Activated T-helper 17 cell treated with anti-CD3 and anti-CD28 coated beads, Interleukin-2, amount 50 U/mL, for 72 hours (primary cell): ENCODE measurements at regions not wholly inside any gene's neighbourhood (a gene's known extent, or its start where the extent isn't known, plus 50 kb on each side); places are given as distances from the start of the nearest gene placed in this dataset.

ENCODE experiments used
- ATAC-seq: fragments of 150-1000 bp; cut with Tn5 transposase; replicated peaks from 2 replicates; pipeline ENCODE4 v1.10.0; 2021; ENCODE audit warnings: mild to moderate bottlenecking, moderate library complexity
- H3K27ac Mint-ChIP-seq: one replicate; pipeline ENCODE4 v1.8.0; 2022; ENCODE audit warnings: mixed read lengths
- H3K27me3 Mint-ChIP-seq: one replicate; pipeline ENCODE4 v1.8.0; 2022; ENCODE audit warnings: mixed read lengths
- H3K36me3 Mint-ChIP-seq: one replicate; pipeline ENCODE4 v1.8.0; 2022; ENCODE audit warnings: low read depth, mild to moderate bottlenecking, mixed read lengths
- H3K4me1 Mint-ChIP-seq: one replicate; pipeline ENCODE4 v1.8.0; 2022; ENCODE audit warnings: mixed read lengths
- H3K4me3 Mint-ChIP-seq: one replicate; pipeline ENCODE4 v1.8.0; 2022; ENCODE audit warnings: mild to moderate bottlenecking, mixed read lengths
- H3K9me3 Mint-ChIP-seq: one replicate; pipeline ENCODE4 v1.8.0; 2022; ENCODE audit warnings: mixed read lengths

DNA sequence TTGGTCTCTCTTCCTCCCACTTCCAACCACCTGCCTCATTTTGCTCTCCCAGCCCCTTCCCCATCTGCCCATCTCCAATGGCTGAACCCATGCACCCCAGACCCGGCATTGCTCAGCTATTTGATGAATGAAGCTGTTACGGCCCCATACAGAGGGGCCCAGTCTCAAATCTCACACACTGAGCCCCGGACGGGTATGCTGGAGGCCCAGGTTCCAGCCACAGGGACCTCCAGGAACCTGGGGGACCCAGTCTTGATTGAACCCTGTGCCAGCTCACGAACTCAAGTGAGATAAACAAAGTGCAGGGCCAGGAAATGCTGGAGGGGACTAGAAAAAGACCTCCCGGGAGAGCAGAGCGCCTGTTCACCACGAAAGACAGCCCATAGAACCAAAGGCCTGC, 63.4 kb upstream of the TEX51 start:
- H3K27ac Mint-ChIP-seq = no peak overlapping the region
- H3K9me3 Mint-ChIP-seq = peaks cover 3% of the 10 kb centered on the region
- no peak for ATAC-seq
- H3K4me1 Mint-ChIP-seq = no peaks in the 10 kb centered on the region
- peaks cover 8% of the 10 kb centered on the region for H3K27me3 Mint-ChIP-seq
- no peaks in the 10 kb centered on the region for H3K36me3 Mint-ChIP-seq
- no peak overlapping the region for H3K4me3 Mint-ChIP-seq

DNA sequence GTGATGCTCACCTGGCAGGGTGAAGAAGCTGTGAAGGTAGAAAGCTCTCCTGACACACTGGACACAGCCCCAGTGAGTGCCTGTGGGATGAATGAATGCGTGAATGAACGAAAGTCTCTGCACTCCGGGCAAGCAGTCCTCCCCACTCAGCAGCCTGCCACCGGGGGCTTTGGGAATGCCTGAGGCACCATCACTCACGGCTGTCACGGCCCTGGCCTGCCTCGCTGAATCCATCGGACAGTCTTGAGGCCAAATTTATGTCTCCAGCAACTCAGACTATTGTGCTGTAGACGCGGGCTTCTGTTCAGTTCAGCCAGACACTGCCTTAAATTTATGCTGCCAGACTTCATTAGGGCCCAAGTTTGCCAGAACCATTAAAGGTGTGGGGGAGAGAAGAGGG, 62.9 kb upstream of the TEX51 start:
- Mint-ChIP-seq H3K9me3 (peaks cover 5% of the 10 kb centered on the region), H3K4me1 (no peaks in the 10 kb centered on the region), H3K27ac (no peak overlapping the region), H3K27me3 (peaks cover 13% of the 10 kb centered on the region), H3K36me3 (no peaks in the 10 kb centered on the region), H3K4me3 (no peak overlapping the region)
- ATAC-seq = no peak

DNA sequence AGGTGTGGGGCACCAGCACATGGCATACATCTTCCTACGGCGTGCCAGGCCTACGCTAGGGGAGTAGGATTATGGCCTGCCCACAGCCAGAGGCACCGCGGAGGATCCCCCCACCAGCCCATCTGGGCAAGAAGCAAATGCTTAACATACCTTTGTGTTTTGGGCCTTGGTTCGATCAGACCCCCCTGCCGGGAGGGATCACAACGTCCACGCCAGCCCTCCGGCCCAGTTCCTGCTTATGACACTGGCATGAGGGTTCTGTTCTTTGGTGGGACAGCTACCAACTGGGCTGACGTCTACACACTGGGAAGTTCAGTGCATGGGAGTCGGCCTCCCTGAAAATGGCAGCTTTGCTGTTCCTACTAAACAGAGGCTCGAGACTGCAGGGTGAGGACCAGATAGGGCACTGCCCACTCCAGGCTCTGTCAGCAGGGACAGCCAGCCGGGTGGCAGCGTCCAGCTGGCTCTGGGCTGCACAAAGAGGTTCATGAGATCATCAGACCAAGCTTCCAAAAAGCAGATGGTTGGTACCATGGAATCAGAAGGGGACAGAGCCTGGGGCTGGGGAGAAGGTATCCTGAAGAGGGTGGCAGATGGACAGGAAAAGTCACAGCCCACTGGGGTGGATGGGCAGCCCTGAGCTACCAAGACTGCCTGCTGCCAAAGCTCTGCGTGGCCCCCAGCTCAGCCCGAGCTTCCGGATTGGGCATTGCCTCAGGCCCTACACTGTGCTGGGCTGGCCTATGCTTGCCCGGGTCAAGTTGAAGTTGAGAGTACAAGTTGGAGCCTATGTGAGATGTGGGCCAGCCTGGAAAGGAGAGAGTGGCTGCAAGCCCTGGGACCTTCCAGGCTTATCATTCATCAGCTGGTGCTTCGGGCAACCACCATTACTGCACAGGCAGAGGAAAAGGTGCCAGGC, 61.7 kb upstream of the TEX51 start:
- no peak overlapping the region for H3K4me3 Mint-ChIP-seq
- H3K27ac Mint-ChIP-seq = no peak overlapping the region
- H3K4me1 Mint-ChIP-seq = no peaks in the 10 kb centered on the region
- ATAC-seq = peak; percentile 23
- no peaks in the 10 kb centered on the region for H3K36me3 Mint-ChIP-seq
- H3K27me3 Mint-ChIP-seq = peaks cover 17% of the 10 kb centered on the region
- peaks cover 5% of the 10 kb centered on the region for H3K9me3 Mint-ChIP-seq

DNA sequence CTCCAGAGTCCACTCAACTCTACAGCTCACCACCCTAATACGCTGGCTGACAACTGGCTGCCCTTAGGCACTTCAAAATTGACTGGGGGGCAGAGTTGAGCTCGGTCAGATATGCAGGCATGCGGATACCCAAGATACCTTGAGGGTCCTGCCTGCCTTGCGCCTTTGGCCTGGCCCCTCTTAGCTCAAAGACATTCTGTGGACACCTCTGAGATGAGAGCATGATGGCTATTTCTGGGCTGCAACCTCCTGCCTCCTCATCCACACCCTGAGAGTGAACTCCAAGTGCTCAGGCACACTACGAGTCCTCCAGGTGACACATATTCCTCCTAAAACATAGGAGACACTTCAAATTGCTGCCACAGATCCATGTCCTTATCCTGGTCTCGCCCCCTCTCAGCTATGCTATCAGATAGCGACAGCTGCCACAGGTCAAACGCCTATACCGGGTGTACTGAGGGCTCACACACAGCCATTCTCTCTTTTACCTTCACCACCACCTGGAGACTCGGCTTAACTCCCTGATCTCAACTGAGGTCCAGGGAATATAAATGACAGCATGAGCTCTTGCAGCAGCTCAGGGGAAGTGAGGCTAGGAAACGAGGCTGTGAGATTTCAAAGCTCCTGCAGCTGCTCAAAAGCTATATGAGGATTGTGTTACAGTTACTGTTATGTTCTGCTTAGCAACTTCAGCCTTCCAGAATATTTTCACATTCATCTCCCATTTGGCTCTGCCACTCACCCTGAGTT, 60.5 kb upstream of the TEX51 start:
- no peaks in the 10 kb centered on the region for H3K36me3 Mint-ChIP-seq

DNA sequence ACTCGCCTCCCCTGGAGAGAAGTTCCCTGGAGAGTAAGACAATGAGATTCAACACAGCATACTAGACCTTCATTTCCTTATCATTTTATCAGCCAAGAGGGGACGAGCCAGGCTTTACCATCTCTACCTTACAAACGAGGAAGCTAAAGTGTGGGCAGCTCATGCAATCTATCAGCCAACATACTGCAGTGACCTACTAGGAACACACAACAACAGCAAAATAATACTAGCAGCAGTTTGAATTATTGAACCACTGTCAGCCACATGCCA, 60.0 kb upstream of the TEX51 start:
- no peak overlapping the region for H3K4me3 Mint-ChIP-seq
- peaks cover 22% of the 10 kb centered on the region for H3K27me3 Mint-ChIP-seq
- H3K27ac Mint-ChIP-seq = no peak overlapping the region
- H3K36me3 Mint-ChIP-seq = no peaks in the 10 kb centered on the region
- H3K9me3 Mint-ChIP-seq = peaks cover 5% of the 10 kb centered on the region
- ATAC-seq = no peak
- H3K4me1 Mint-ChIP-seq = no peaks in the 10 kb centered on the region

More for the DNA sequence above, 60.5 kb upstream of the TEX51 start:
- Mint-ChIP-seq H3K4me1 (no peaks in the 10 kb centered on the region), H3K27ac (no peak overlapping the region), H3K9me3 (peaks cover 5% of the 10 kb centered on the region), H3K4me3 (no peak overlapping the region), H3K27me3 (peaks cover 20% of the 10 kb centered on the region)
- peak; percentile 3 for ATAC-seq

DNA sequence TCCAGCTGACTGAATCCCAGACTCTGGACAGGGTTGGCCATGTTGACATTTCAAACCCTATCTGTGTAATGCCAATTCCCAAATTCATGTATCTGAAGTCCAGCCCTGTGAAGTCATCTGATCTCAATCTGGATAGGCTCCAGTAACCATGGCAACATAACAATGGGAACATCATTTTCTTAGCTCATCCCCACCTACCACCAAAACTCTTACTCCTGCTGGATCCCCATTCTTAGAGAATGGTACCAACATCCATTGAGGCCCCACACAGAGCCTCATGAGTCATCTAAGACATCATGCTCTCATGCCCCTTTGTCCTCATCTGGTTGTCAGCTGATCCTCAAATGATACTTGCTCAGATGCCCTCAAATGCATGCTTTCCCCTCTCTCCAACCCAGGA, 58.9 kb upstream of the TEX51 start:
- ATAC-seq = no peak
- Mint-ChIP-seq H3K27me3 (peaks cover 22% of the 10 kb centered on the region), H3K36me3 (no peaks in the 10 kb centered on the region), H3K9me3 (peaks cover 5% of the 10 kb centered on the region), H3K4me1 (no peaks in the 10 kb centered on the region), H3K27ac (no peak overlapping the region), H3K4me3 (no peak overlapping the region)

DNA sequence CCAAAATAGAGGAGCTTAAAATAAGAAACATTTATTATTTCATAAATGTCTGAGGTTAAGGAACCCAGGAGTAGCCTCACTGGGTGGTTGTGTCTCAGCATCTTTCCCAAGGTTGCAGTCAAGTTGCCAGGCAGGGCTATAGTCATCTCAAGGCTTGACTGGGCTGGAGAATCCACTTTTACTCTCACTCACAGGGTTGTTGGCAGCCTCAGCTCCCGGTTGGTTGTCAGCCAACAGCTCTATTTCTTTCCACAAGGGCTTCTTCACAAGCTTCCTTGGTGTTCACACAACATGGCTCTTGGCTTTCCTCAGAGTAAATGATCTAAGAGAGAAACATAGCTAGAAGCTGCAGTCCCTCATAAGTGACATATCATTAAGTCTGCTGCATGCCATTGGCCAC, 55.6 kb upstream of the TEX51 start:
- H3K27me3 Mint-ChIP-seq = peaks cover 22% of the 10 kb centered on the region
- H3K4me1 Mint-ChIP-seq = no peaks in the 10 kb centered on the region
- peaks cover 5% of the 10 kb centered on the region for H3K9me3 Mint-ChIP-seq
- no peak for ATAC-seq
- H3K4me3 Mint-ChIP-seq = no peak overlapping the region
- H3K36me3 Mint-ChIP-seq = no peaks in the 10 kb centered on the region
- H3K27ac Mint-ChIP-seq = no peak overlapping the region

DNA sequence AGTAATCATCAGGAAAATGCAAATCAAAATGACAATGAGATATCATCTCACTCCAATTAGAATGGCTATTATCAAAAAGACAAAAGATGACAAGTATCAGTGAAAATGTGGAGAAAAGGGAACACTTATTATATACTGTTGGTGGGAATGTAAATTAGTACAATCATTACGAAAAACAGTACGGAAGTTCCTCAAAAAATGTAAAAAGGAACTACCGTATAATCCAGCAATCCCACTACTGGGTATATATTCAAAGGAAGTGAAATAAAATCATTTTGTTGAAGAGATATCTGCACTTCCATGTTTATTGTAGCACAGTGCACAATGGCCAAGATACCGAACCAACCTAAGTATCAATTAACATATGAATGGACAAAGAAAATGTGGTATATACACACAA, 52.4 kb upstream of the TEX51 start:
- no peaks in the 10 kb centered on the region for H3K36me3 Mint-ChIP-seq
- H3K4me1 Mint-ChIP-seq = no peaks in the 10 kb centered on the region
- no peak for ATAC-seq
- no peaks in the 10 kb centered on the region for H3K9me3 Mint-ChIP-seq
- H3K4me3 Mint-ChIP-seq = no peak overlapping the region
- H3K27me3 Mint-ChIP-seq = peaks cover 13% of the 10 kb centered on the region
- H3K27ac Mint-ChIP-seq = no peak overlapping the region
